ENCODE measurements at regions not wholly inside any gene's neighbourhood (a gene's known extent, or its start where the extent isn't known, plus 50 kb on each side); places are given as distances from the start of the nearest gene placed in this dataset.

DNA sequence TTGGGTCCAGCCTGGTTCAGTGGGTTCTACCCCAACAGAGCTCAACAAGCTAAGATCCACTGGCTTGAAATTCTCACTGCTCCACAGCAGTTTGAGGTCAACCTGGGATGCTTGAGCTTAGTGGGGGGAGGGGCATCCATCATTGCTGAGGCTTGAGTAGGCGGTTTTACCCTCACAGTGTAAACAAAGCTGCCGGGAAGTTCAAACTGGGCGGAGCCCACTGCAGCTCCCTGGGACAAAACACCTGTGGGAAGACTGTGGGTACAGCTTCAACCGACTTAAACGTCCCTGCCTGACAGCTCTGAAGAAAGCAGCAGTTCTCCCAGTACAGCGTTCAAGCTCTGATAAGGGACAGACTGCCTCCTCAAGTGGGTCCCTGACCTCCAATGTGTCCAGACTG, 1161.9 kb downstream of the UQCRFS1 start:
- TF ChIP-seq, protein P1, sequence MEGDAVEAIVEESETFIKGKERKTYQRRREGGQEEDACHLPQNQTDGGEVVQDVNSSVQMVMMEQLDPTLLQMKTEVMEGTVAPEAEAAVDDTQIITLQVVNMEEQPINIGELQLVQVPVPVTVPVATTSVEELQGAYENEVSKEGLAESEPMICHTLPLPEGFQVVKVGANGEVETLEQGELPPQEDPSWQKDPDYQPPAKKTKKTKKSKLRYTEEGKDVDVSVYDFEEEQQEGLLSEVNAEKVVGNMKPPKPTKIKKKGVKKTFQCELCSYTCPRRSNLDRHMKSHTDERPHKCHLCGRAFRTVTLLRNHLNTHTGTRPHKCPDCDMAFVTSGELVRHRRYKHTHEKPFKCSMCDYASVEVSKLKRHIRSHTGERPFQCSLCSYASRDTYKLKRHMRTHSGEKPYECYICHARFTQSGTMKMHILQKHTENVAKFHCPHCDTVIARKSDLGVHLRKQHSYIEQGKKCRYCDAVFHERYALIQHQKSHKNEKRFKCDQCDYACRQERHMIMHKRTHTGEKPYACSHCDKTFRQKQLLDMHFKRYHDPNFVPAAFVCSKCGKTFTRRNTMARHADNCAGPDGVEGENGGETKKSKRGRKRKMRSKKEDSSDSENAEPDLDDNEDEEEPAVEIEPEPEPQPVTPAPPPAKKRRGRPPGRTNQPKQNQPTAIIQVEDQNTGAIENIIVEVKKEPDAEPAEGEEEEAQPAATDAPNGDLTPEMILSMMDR (IDR thresholded peaks at IDR 0.05), result no peak
- no peaks in the 10 kb centered on the region for H3K36me3 ChIP-seq
- no peaks in the 10 kb centered on the region for H3K27me3 ChIP-seq
- peaks cover 0 to 30% of the 10 kb centered on the region in 2 donors for H3K9me3 ChIP-seq
- ATAC-seq, result no peak
- H3K4me1 ChIP-seq, result no peaks in the 10 kb centered on the region
- H3K27ac ChIP-seq, result no peak overlapping the region
- no peak overlapping the region for H3K4me3 ChIP-seq
- intact Hi-C loops (cut with DNase I), result no loop called here
- DNase-seq, result no peak

DNA sequence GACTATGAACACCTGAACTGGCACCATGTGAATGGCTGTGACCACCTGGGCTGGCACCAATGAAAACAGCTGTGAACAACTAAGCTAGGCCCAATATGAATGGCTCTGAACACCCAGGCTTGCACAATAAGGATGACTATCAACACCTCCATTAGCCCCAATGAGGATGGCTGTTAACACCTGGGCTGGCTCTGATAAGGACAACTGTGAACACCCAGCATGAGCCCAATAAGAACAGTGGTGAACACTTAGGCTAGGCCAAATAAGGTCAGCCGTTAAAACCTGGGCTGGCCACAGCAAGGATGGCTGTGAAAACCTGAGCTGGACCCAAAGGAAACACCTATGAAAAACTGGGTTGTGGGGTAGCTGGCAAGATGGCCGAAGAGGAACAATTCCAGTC, 1163.1 kb downstream of the UQCRFS1 start:
- no peak for ATAC-seq

GRCh38 chr19:28046932-28047331, 1166.0 kb downstream of the UQCRFS1 start:
- no peaks in the 10 kb centered on the region for H3K4me1 ChIP-seq
- H3K9me3 ChIP-seq, result peaks cover 0 to 34% of the 10 kb centered on the region in 2 donors
- no peak overlapping the region for H3K4me3 ChIP-seq
- ATAC-seq (no peak), DNase-seq (no peak)
- intact Hi-C loops (cut with DNase I), result no loop called here
- H3K27ac ChIP-seq, result no peak overlapping the region
- no peaks in the 10 kb centered on the region for H3K36me3 ChIP-seq
- H3K27me3 ChIP-seq, result no peaks in the 10 kb centered on the region
- TF ChIP-seq, protein P1 (IDR thresholded peaks at IDR 0.05), result no peak

More for the DNA sequence above, 1163.1 kb downstream of the UQCRFS1 start:
- H3K9me3 ChIP-seq, result peaks cover 0 to 34% of the 10 kb centered on the region in 2 donors
- intact Hi-C loops (cut with DNase I), result no loop called here
- no peak overlapping the region for H3K27ac ChIP-seq
- DNase-seq, result no peak
- H3K4me1 ChIP-seq, result no peaks in the 10 kb centered on the region
- H3K4me3 ChIP-seq, result no peak overlapping the region
- TF ChIP-seq, protein P1 (IDR thresholded peaks at IDR 0.05), result no peak
- H3K27me3 ChIP-seq, result no peaks in the 10 kb centered on the region
- H3K36me3 ChIP-seq, result no peaks in the 10 kb centered on the region

GRCh38 chr19:28045621-28046020, 1167.3 kb downstream of the UQCRFS1 start:
- Histone ChIP-seq H3K9me3 (peaks cover 0 to 35% of the 10 kb centered on the region in 2 donors), H3K27me3 (no peaks in the 10 kb centered on the region), H3K4me3 (no peak overlapping the region), H3K36me3 (no peaks in the 10 kb centered on the region), H3K4me1 (no peaks in the 10 kb centered on the region), H3K27ac (no peak overlapping the region)
- DNase-seq, result no peak
- TF ChIP-seq, protein P1 (IDR thresholded peaks at IDR 0.05), result no peak
- intact Hi-C loops (cut with DNase I), result no loop called here
- no peak for ATAC-seq

DNA sequence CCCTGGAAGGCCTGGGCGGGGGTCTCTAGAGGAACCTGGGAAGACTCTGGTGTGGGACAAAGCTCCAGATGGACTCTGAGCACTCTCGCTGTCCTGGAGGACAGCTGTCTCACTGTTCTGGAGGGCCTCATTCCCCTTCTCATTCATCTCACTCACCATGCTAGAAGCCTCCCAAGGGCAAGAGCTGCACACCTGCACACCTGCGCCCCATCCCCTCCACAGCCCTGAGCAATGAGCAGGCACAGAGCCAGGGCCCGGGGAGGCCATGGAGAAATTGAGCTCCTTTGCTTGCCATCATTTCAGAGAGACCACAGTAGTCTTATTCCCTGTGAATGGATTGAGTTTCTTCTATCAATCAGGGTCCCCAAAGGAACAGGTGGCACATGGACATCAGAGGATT, 1168.5 kb downstream of the UQCRFS1 start:
- H3K27ac ChIP-seq, result no peak overlapping the region
- no peak overlapping the region for H3K4me3 ChIP-seq
- TF ChIP-seq, protein P1 (IDR thresholded peaks at IDR 0.05), result no peak
- DNase-seq (no peak), ATAC-seq (no peak)
- H3K27me3 ChIP-seq, result no peaks in the 10 kb centered on the region
- H3K4me1 ChIP-seq, result no peaks in the 10 kb centered on the region
- no peaks in the 10 kb centered on the region for H3K36me3 ChIP-seq
- H3K9me3 ChIP-seq, result peaks cover 0 to 35% of the 10 kb centered on the region in 2 donors
- intact Hi-C loops (cut with DNase I), result no loop called here

Measured in left lung (tissue), 4 donors.